ENCODE measurements at regions not wholly inside any gene's neighbourhood (a gene's known extent, or its start where the extent isn't known, plus 50 kb on each side); places are given as distances from the start of the nearest gene placed in this dataset.

GRCh38 chr2:49210191-49210590 is 55.9 kb upstream of the FSHR start:
- Mint-ChIP-seq H3K27ac (no peak overlapping the region), H3K4me3 (no peak overlapping the region), H3K36me3 (ENCODE audit: low read depth) (no peaks in the 10 kb centered on the region), H3K27me3 (ENCODE audit: low read depth) (no peaks in the 10 kb centered on the region), H3K4me1 (no peaks in the 10 kb centered on the region), H3K9me3 (peaks cover 16% of the 10 kb centered on the region)
- TF ChIP-seq, protein P1, sequence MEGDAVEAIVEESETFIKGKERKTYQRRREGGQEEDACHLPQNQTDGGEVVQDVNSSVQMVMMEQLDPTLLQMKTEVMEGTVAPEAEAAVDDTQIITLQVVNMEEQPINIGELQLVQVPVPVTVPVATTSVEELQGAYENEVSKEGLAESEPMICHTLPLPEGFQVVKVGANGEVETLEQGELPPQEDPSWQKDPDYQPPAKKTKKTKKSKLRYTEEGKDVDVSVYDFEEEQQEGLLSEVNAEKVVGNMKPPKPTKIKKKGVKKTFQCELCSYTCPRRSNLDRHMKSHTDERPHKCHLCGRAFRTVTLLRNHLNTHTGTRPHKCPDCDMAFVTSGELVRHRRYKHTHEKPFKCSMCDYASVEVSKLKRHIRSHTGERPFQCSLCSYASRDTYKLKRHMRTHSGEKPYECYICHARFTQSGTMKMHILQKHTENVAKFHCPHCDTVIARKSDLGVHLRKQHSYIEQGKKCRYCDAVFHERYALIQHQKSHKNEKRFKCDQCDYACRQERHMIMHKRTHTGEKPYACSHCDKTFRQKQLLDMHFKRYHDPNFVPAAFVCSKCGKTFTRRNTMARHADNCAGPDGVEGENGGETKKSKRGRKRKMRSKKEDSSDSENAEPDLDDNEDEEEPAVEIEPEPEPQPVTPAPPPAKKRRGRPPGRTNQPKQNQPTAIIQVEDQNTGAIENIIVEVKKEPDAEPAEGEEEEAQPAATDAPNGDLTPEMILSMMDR (IDR thresholded peaks at IDR 0.05; ENCODE audit: unreplicated experiment in 3 of 3) = no peak

- Mint-ChIP-seq H3K4me1 (no peaks in the 10 kb centered on the region), H3K9me3 (no peaks in the 10 kb centered on the region), H3K27me3 (ENCODE audit: low read depth) (no peaks in the 10 kb centered on the region), H3K4me3 (no peak overlapping the region), H3K36me3 (ENCODE audit: low read depth) (no peaks in the 10 kb centered on the region), H3K27ac (no peak overlapping the region)
- TF ChIP-seq, protein P1 (IDR thresholded peaks at IDR 0.05; ENCODE audit: unreplicated experiment in 3 of 3) = no peak
These were observed 52.9 kb upstream of the FSHR start for GRCh38 chr2:49207204-49207603.
